22Rv1 (cell line): ENCODE measurements at regions not wholly inside any gene's neighbourhood (a gene's known extent, or its start where the extent isn't known, plus 50 kb on each side); places are given as distances from the start of the nearest gene placed in this dataset.

Source experiments
- ZFX ChIP-seq: fragments of 450-650 bp; IDR thresholded peaks from 2 replicates; pipeline ENCODE4 v1.6.1; 2017; ENCODE audit warnings: antibody characterized with exemption, borderline replicate concordance
- TF ChIP-seq, protein P1 (sequence below): fragments of 450-650 bp; IDR thresholded peaks from 2 replicates; pipeline ENCODE4 v1.5.1; 2017; ENCODE audit warnings: mild to moderate bottlenecking

DNA sequence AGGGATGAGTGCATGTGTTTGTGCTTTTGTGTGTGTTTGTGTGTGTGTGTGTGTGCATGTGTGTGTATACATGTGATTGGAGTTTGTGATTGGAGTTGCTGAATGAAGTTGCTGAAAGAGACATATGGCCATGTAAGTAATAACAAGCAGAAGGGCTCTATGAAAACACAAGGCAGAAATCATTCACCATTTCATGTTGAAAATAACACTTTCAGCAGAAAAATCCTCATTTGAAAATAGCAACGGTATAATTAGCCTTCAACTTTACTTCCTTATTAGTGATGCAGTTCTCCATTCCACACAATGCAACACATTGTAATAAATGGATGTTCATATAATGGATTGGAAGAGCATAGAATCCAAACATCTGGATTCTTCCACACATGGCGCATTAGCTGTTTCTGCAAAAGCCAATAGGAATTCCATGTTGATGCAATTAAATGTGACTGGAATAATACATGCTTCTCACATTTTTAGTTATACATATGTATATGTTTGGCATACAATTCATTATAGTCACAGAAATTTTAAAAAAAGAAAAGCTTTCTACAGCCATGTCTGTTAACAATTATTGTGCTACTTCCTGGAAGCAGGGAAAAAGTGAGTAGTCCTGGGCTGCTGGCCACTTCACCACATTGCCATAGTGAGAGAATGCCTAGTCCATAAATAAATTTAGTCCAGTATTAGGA, 538.0 kb downstream of the LTN1 start:
- TF ChIP-seq, protein P1, sequence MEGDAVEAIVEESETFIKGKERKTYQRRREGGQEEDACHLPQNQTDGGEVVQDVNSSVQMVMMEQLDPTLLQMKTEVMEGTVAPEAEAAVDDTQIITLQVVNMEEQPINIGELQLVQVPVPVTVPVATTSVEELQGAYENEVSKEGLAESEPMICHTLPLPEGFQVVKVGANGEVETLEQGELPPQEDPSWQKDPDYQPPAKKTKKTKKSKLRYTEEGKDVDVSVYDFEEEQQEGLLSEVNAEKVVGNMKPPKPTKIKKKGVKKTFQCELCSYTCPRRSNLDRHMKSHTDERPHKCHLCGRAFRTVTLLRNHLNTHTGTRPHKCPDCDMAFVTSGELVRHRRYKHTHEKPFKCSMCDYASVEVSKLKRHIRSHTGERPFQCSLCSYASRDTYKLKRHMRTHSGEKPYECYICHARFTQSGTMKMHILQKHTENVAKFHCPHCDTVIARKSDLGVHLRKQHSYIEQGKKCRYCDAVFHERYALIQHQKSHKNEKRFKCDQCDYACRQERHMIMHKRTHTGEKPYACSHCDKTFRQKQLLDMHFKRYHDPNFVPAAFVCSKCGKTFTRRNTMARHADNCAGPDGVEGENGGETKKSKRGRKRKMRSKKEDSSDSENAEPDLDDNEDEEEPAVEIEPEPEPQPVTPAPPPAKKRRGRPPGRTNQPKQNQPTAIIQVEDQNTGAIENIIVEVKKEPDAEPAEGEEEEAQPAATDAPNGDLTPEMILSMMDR = no peak
- no peak for TF ChIP-seq ZFX
